ENCODE measurements at regions not wholly inside any gene's neighbourhood (a gene's known extent, or its start where the extent isn't known, plus 50 kb on each side); places are given as distances from the start of the nearest gene placed in this dataset.

DNA sequence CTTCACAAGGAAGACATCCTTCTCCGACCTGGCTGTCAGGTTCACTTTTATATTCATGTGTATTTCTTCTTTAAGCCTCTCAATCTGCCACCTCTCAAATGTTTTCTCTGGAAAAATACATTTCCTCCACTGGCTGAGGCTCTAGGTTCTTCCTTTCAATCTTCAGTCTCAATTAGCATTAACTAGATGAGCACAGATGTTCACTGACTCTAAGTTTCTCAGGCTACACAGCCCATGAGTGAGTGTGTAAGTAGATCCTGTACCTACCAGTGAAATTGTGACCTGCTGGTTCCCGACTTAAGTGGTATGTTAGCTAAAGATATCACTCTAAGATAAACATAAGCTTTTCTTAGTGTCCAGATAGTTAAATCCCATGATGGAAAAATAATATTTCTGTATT is 206.9 kb downstream of the ADAMTS15 start:
- no peak for DNase-seq
- Histone ChIP-seq H3K4me3 (no peak overlapping the region), H3K4me1 (replicated peaks in 1 of 2) (peaks cover 0 to 11% of the 10 kb centered on the region in 2 donors), H3K27ac (no peak overlapping the region), H3K27me3 (no peaks in the 10 kb centered on the region), H3K9me3 (replicated peaks in 1 of 3) (no peaks in the 10 kb centered on the region), H3K36me3 (replicated peaks in 1 of 2) (no peaks in the 10 kb centered on the region)
- intact Hi-C loops (cut with DNase I) = no loop called here
- WGBS, 4 donors = 73 to 82% (median 75%) methylated on average over 2 of the region's 2 CpGs
- TF ChIP-seq, protein P1, sequence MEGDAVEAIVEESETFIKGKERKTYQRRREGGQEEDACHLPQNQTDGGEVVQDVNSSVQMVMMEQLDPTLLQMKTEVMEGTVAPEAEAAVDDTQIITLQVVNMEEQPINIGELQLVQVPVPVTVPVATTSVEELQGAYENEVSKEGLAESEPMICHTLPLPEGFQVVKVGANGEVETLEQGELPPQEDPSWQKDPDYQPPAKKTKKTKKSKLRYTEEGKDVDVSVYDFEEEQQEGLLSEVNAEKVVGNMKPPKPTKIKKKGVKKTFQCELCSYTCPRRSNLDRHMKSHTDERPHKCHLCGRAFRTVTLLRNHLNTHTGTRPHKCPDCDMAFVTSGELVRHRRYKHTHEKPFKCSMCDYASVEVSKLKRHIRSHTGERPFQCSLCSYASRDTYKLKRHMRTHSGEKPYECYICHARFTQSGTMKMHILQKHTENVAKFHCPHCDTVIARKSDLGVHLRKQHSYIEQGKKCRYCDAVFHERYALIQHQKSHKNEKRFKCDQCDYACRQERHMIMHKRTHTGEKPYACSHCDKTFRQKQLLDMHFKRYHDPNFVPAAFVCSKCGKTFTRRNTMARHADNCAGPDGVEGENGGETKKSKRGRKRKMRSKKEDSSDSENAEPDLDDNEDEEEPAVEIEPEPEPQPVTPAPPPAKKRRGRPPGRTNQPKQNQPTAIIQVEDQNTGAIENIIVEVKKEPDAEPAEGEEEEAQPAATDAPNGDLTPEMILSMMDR (IDR thresholded peaks at IDR 0.05) = no peak
- TF ChIP-seq POLR2A (IDR thresholded peaks at IDR 0.05) = no peak

DNA sequence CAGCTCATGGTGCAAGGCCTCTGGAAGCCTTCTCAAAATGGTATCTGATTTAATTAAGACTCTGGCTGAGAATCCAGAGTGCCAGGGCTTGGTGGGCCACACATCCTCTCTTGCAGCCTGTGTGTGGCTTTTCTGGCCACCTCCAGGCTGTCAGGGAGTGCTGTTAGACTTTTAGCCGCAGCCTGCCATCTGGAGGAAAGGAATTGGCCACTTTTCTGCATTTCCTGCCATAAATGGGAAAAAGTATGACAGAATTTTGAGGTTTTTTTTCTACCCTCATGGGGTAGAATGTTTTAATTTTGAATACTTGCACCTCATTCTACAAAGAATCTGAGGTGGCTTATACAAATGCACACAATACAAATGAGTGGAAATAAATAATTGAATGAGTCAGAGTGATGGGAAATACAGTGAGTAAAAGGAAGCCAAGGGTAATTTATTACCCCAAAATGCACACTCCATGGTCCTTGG is 218.4 kb downstream of the ADAMTS15 start:
- WGBS, 4 donors = 33 to 90% (median 61%) methylated on average over 1 of the region's 1 CpG
- Histone ChIP-seq H3K9me3 (replicated peaks in 1 of 3) (no peaks in the 10 kb centered on the region), H3K36me3 (replicated peaks in 1 of 2) (no peaks in the 10 kb centered on the region), H3K4me1 (replicated peaks in 1 of 2) (no peaks in the 10 kb centered on the region), H3K27me3 (no peaks in the 10 kb centered on the region), H3K4me3 (no peak overlapping the region), H3K27ac (no peak overlapping the region)
- intact Hi-C loops (cut with DNase I) = no loop called here
- TF ChIP-seq, protein P1 (IDR thresholded peaks at IDR 0.05) = peak in 1 of 6 experiments; percentile 16
- no peak for TF ChIP-seq POLR2A (IDR thresholded peaks at IDR 0.05)
- DNase-seq = no peak

DNA sequence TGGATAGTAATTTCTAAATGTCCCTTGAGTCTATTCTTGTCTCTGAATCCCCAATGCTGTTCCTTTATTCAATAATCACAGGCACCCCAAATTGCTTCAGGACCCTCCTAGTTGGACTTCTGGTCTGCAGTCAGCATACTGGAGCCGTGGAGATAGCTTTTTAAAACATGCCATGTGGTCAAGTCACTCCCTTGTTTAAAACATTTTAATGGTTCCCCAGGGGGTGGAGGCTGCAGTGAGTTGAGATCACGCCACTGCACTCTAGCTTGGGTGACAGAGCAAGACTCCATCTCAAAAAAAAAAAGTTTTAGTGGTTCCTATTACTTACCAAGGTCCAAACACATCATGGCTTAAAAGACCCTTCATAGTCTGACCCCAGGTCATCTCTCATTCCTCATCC is 220.3 kb downstream of the ADAMTS15 start:
- Histone ChIP-seq H3K4me3 (no peak overlapping the region), H3K36me3 (replicated peaks in 1 of 2) (no peaks in the 10 kb centered on the region), H3K27me3 (no peaks in the 10 kb centered on the region), H3K9me3 (replicated peaks in 1 of 3) (no peaks in the 10 kb centered on the region), H3K4me1 (replicated peaks in 1 of 2) (no peaks in the 10 kb centered on the region), H3K27ac (no peak overlapping the region)
- TF ChIP-seq, protein P1 (IDR thresholded peaks at IDR 0.05) = no peak
- TF ChIP-seq POLR2A (IDR thresholded peaks at IDR 0.05) = no peak
- DNase-seq = no peak
- WGBS, 4 donors = 60 to 73% (median 64%) methylated on average over 2 of the region's 2 CpGs
- intact Hi-C loops (cut with DNase I) = no loop called here

DNA sequence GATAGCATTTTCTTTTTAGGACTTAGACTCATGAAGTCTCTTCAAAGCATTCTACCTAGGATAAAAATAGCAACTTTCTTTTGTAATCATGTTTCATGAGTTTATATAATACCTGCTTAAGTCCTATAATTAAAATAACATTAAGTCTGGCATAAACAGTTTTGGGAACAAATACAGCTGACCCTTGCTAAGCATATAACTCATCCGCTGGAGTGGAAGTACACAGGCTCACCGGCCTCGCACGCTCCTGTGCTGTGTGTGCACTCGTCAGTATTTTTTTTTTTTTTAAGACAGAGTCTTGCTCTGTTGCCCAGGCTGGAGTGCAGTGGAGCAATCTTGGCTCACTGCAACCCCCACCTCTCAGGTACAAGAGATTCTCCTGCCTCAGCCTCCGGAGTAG is 221.8 kb downstream of the ADAMTS15 start:
- no peaks in the 10 kb centered on the region for H3K36me3 ChIP-seq (replicated peaks in 1 of 2)
- TF ChIP-seq, protein P1 (IDR thresholded peaks at IDR 0.05) = no peak
- TF ChIP-seq POLR2A (IDR thresholded peaks at IDR 0.05) = no peak
- no peak overlapping the region for H3K27ac ChIP-seq
- 85 to 90% (median 88%) methylated on average over 6 of the region's 6 CpGs for WGBS, 4 donors
- intact Hi-C loops (cut with DNase I) = no loop called here
- no peak for DNase-seq
- no peak overlapping the region for H3K4me3 ChIP-seq
- no peaks in the 10 kb centered on the region for H3K4me1 ChIP-seq (replicated peaks in 1 of 2)
- H3K27me3 ChIP-seq = no peaks in the 10 kb centered on the region
- no peaks in the 10 kb centered on the region for H3K9me3 ChIP-seq (replicated peaks in 1 of 3)
